KMS-11 (cell line): ENCODE measurements at regions not wholly inside any gene's neighbourhood (a gene's known extent, or its start where the extent isn't known, plus 50 kb on each side); places are given as distances from the start of the nearest gene placed in this dataset.

Source experiments
- H2AFZ ChIP-seq: fragments of 200-600 bp; sonication (generic); 2 replicates; pipeline ENCODE4 v1.6.1; 2016; ENCODE audit warnings: antibody characterized with exemption, mixed run types, low read depth
- H3K27ac ChIP-seq: fragments of 200-600 bp; sonication (generic); 2 replicates; pipeline ENCODE4 v1.6.1; 2016; ENCODE audit warnings: mild to moderate bottlenecking, mixed run types
- H3K27me3 ChIP-seq: fragments of 200-600 bp; sonication (generic); 2 replicates; pipeline ENCODE4 v1.6.1; 2017; ENCODE audit warnings: mild to moderate bottlenecking, low read depth, mixed run types, moderate library complexity; ENCODE audit not compliant: insufficient read depth
- H3K36me3 ChIP-seq: fragments of 200-600 bp; sonication (generic); 2 replicates; pipeline ENCODE4 v1.6.1; 2017; ENCODE audit warnings: mild to moderate bottlenecking, mixed run types; ENCODE audit not compliant: insufficient read depth
- H3K4me1 ChIP-seq: fragments of 200-600 bp; sonication (generic); 2 replicates; pipeline ENCODE4 v1.6.1; 2016; ENCODE audit warnings: mild to moderate bottlenecking, low read depth, mixed run types; ENCODE audit not compliant: poor library complexity, severe bottlenecking
- H3K4me2 ChIP-seq: fragments of 200-600 bp; sonication (generic); 2 replicates; pipeline ENCODE4 v1.7.0; 2016; ENCODE audit warnings: mild to moderate bottlenecking, mixed run types
- H3K4me3 ChIP-seq: fragments of 200-600 bp; sonication (generic); IDR thresholded peaks from 2 replicates; pipeline ENCODE4 v1.6.1; 2017; ENCODE audit warnings: low read depth, low read length, mixed read lengths; ENCODE audit not compliant: insufficient read depth
- H3K79me2 ChIP-seq: fragments of 200-600 bp; sonication (generic); 2 replicates; pipeline ENCODE4 v1.6.1; 2016; ENCODE audit warnings: low read depth, mixed run types; ENCODE audit not compliant: insufficient read depth
- H3K9ac ChIP-seq: fragments of 200-600 bp; sonication (generic); 2 replicates; pipeline ENCODE4 v1.6.1; 2016; ENCODE audit warnings: mild to moderate bottlenecking, mixed run types
- H4K20me1 ChIP-seq: fragments of 200-600 bp; sonication (generic); 2 replicates; pipeline ENCODE4 v1.6.1; 2016; ENCODE audit warnings: mild to moderate bottlenecking, mixed run types; ENCODE audit not compliant: insufficient read depth
- TF ChIP-seq, protein P1 (sequence below): fragments of 200-600 bp; sonication (generic); conservative IDR thresholded peaks from 2 replicates; pipeline ENCODE4 v1.6.1; 2017; ENCODE audit warnings: low read depth, mild to moderate bottlenecking, antibody characterized with exemption, low read length, moderate library complexity, mixed read lengths

DNA sequence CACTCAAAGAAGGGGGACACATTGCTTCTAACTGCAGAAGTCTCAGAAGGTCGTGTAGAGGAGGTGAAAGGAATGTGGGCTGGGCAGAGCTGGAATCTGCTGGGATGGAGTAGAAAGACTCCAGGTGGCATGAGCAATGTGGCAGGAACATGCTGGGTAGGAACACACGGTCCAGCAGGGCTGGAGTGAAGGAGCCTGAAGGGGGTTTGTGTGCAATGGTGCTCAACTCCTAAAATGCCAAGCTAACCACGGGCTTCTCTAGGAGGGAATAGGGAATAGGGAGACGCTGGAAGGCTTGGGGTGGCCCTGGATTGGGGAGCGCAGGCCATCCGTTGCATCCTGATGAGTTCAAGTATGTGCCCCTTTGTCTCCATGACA is 253.8 kb downstream of the FAM43A start:
- Histone ChIP-seq H3K27me3 (no peaks in the 10 kb centered on the region), H3K9ac (no peak overlapping the region), H3K4me1 (no peaks in the 10 kb centered on the region), H3K79me2 (no peaks in the 10 kb centered on the region), H4K20me1 (no peaks in the 10 kb centered on the region), H3K36me3 (no peaks in the 10 kb centered on the region), H3K4me3 (no peak overlapping the region), H3K4me2 (no peak overlapping the region), H2AFZ (no peak overlapping the region), H3K27ac (no peak overlapping the region)
- TF ChIP-seq, protein P1, sequence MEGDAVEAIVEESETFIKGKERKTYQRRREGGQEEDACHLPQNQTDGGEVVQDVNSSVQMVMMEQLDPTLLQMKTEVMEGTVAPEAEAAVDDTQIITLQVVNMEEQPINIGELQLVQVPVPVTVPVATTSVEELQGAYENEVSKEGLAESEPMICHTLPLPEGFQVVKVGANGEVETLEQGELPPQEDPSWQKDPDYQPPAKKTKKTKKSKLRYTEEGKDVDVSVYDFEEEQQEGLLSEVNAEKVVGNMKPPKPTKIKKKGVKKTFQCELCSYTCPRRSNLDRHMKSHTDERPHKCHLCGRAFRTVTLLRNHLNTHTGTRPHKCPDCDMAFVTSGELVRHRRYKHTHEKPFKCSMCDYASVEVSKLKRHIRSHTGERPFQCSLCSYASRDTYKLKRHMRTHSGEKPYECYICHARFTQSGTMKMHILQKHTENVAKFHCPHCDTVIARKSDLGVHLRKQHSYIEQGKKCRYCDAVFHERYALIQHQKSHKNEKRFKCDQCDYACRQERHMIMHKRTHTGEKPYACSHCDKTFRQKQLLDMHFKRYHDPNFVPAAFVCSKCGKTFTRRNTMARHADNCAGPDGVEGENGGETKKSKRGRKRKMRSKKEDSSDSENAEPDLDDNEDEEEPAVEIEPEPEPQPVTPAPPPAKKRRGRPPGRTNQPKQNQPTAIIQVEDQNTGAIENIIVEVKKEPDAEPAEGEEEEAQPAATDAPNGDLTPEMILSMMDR = no peak

DNA sequence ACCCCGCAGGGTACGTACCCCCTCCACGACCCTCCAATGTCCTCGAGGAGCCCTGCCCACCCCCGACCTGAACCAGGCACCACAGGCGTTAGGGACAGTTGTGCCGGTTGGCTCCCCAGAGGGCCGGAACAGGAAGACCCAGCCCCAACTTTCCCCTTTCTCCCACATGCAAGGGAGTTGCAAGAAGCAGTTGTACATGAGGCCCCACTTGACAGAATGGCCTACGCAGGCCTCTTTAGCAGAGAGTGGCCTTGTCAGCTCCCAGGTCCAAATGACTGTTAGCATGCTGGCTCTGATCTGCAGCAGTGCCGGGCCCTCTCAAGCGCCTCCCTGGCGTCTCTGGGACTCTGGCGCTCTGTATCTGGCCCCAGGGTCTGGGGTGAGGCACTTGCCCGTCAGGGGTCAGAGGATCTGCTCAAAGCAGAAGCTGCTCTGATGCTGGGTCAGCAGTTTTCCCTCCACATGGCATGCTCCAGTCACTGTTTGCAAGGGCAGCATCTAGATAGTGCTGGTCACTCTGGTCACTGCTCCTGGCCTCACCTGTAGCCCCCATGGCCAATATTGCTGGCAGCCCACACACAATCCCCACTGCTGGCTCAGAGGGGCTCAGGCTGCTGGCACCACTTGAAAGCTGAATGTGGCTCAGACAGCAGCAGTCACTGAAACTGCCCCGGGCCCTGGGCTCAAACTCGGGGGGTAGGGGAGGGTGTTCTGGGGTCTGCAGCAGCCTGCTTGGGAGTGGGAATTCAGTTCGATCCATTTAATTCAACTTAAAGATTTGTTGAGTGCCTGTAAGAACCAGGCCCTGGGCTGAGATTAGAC is 254.5 kb downstream of the FAM43A start:
- Histone ChIP-seq H3K9ac (no peak overlapping the region), H3K27ac (no peak overlapping the region), H2AFZ (no peak overlapping the region), H3K4me3 (no peak overlapping the region), H4K20me1 (no peaks in the 10 kb centered on the region), H3K27me3 (no peaks in the 10 kb centered on the region), H3K79me2 (no peaks in the 10 kb centered on the region), H3K36me3 (no peaks in the 10 kb centered on the region), H3K4me1 (no peaks in the 10 kb centered on the region), H3K4me2 (no peak overlapping the region)
- TF ChIP-seq, protein P1 = no peak

DNA sequence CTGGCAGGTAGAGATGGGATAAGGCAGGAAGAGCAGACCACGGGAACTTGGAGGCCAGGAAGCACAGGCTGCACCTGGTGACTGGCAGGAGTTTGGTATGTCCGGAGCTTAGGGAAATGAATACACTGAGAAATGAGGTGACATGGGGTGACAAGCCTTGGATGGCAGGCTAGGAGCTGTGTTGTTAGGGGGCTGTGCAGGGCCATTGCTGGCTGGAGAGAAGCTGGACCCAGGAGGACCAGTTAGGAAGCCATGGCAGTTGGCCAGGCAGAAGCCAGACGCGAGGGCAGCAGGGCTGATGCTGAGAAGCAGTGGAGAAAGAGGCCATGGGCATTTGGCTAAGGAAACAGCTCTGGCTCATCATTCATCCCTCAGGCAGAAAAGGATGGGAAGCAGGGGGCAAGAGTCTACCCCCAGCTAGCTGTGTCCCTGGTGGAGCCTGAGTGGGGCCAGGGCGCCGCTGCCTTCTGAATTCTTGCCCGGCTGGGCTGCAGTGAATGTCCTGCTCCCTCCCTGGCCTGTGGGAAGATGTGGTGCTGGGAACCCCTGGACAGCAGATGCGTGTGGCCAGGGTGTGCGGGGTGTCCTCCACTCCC is 255.8 kb downstream of the FAM43A start:
- Histone ChIP-seq H3K4me1 (no peaks in the 10 kb centered on the region), H3K4me2 (no peak overlapping the region), H3K9ac (no peak overlapping the region), H3K79me2 (no peaks in the 10 kb centered on the region), H3K27ac (no peak overlapping the region), H3K36me3 (no peaks in the 10 kb centered on the region), H3K4me3 (no peak overlapping the region), H2AFZ (no peak overlapping the region), H4K20me1 (no peaks in the 10 kb centered on the region), H3K27me3 (no peaks in the 10 kb centered on the region)
- TF ChIP-seq, protein P1 = no peak

DNA sequence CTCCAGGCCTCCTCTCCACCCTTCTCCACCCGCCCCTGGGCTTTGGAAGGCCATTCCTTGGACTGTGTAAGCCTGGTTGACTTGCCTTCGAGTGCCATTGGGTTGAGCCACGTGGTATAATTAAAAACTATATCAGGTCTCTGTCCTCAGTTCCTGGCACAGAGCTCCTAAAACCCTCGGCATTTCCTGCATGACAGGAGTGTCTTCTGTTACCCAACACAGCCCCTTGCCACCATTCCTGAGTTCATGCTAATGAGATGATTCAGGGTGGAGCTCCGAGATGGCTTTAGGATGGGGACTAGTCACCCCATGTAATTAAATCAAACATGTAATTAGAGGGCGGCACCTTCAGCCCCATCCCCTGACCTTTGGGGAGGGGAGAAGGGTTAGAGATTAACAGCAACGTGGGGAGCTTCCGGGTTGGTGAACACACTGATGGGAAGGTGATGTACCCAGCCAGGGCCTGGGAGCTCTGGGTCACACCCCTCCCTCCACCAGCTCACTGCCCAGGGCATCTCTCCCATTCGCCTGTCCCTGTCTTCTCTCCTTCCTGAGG is 256.4 kb downstream of the FAM43A start:
- Histone ChIP-seq H3K36me3 (no peaks in the 10 kb centered on the region), H3K4me2 (no peak overlapping the region), H3K27me3 (no peaks in the 10 kb centered on the region), H3K4me3 (no peak overlapping the region), H3K79me2 (no peaks in the 10 kb centered on the region), H4K20me1 (no peaks in the 10 kb centered on the region), H3K9ac (no peak overlapping the region), H3K4me1 (no peaks in the 10 kb centered on the region), H3K27ac (no peak overlapping the region), H2AFZ (no peak overlapping the region)
- TF ChIP-seq, protein P1 = no peak
